Esophagus (tissue), 2 donors: ENCODE measurements at regions not wholly inside any gene's neighbourhood (a gene's known extent, or its start where the extent isn't known, plus 50 kb on each side); places are given as distances from the start of the nearest gene placed in this dataset.

Source experiments
- H3K27ac ChIP-seq, 2 donors: one replicate each; pipeline ENCODE4 v1.5.1; 2013; ENCODE audit warnings: low read depth in 2 of 2, mild to moderate bottlenecking in 2 of 2, inconsistent platforms in 1 of 2, low read length in 1 of 2, moderate library complexity in 1 of 2
- H3K27me3 ChIP-seq, 2 donors: one replicate each; pipeline ENCODE4 v1.6.1; 2013; ENCODE audit warnings: low read length in 2 of 2, control low read depth in 1 of 2, mild to moderate bottlenecking in 1 of 2; ENCODE audit not compliant: insufficient read depth in 2 of 2, control insufficient read depth in 1 of 2
- H3K36me3 ChIP-seq, 2 donors: one replicate each; pipeline ENCODE4 v1.6.1; 2013; ENCODE audit warnings: low read length in 1 of 2; ENCODE audit not compliant: control insufficient read depth in 2 of 2, insufficient read depth in 2 of 2
- H3K4me1 ChIP-seq, 2 donors: one replicate each; pipeline ENCODE4 v1.6.1; 2013; ENCODE audit warnings: low read length in 1 of 2; ENCODE audit not compliant: control insufficient read depth in 2 of 2, insufficient read depth in 2 of 2
- H3K4me3 ChIP-seq, 2 donors: one replicate each; pipeline ENCODE4 v1.5.1; 2013; ENCODE audit warnings: low read length in 2 of 2, mild to moderate bottlenecking in 2 of 2, low read depth in 1 of 2, moderate library complexity in 1 of 2
- H3K9me3 ChIP-seq, 2 donors: one replicate each; pipeline ENCODE4 v1.6.1; 2013; ENCODE audit warnings: mild to moderate bottlenecking in 2 of 2, low read depth in 1 of 2, low read length in 1 of 2, moderate library complexity in 1 of 2; ENCODE audit not compliant: control insufficient read depth in 2 of 2, insufficient read depth in 1 of 2
- WGBS, 2 donors: extraction: QIAGEN DNeasy Blood & Tissue Kit; methylation state at CpG; one replicate each; pipeline ENCODE4 v1.1.7; 2013; 5-methylcytosine and 5-hydroxymethylcytosine counted together
- donor health status: healthy with polysubstance abuse.
- donor health status: Bipolar disorder and iron deficiency.

GRCh38 chr6:14502551-14502950 is 385.0 kb downstream of the CD83 start:
- Histone ChIP-seq H3K36me3 (no peaks in the 10 kb centered on the region), H3K9me3 (no peaks in the 10 kb centered on the region), H3K27me3 (no peaks in the 10 kb centered on the region), H3K4me3 (no peak overlapping the region), H3K4me1 (peaks cover 0 to 2% of the 10 kb centered on the region in 2 donors), H3K27ac (no peak overlapping the region)
- WGBS, 2 donors = 74 to 75% methylated on average over 6 of the region's 6 CpGs

GRCh38 chr6:14505401-14505800 is 387.8 kb downstream of the CD83 start:
- WGBS, 2 donors = 81 to 88% methylated on average over 6 of the region's 6 CpGs
- Histone ChIP-seq H3K36me3 (no peaks in the 10 kb centered on the region), H3K4me1 (no peaks in the 10 kb centered on the region), H3K27me3 (no peaks in the 10 kb centered on the region), H3K4me3 (no peak overlapping the region), H3K9me3 (no peaks in the 10 kb centered on the region), H3K27ac (no peak overlapping the region)

GRCh38 chr6:14506656-14507246 is 389.2 kb downstream of the CD83 start:
- 68 to 71% methylated on average over 6 of the region's 6 CpGs for WGBS, 2 donors
- Histone ChIP-seq H3K4me3 (no peak overlapping the region), H3K9me3 (no peaks in the 10 kb centered on the region), H3K27me3 (no peaks in the 10 kb centered on the region), H3K36me3 (no peaks in the 10 kb centered on the region), H3K27ac (no peak overlapping the region), H3K4me1 (no peaks in the 10 kb centered on the region)

GRCh38 chr6:14509120-14509519 is 391.5 kb downstream of the CD83 start:
- H3K36me3 ChIP-seq = no peaks in the 10 kb centered on the region
- H3K9me3 ChIP-seq = no peaks in the 10 kb centered on the region
- no peaks in the 10 kb centered on the region for H3K4me1 ChIP-seq
- H3K4me3 ChIP-seq = no peak overlapping the region
- no peaks in the 10 kb centered on the region for H3K27me3 ChIP-seq
- H3K27ac ChIP-seq = no peak overlapping the region
- 87 to 88% methylated on average over 5 of the region's 5 CpGs for WGBS, 2 donors

- WGBS, 2 donors = 83 to 91% methylated on average over 6 of the region's 6 CpGs
- H3K4me1 ChIP-seq = no peaks in the 10 kb centered on the region
- no peak overlapping the region for H3K27ac ChIP-seq
- H3K9me3 ChIP-seq = no peaks in the 10 kb centered on the region
- no peak overlapping the region for H3K4me3 ChIP-seq
- H3K36me3 ChIP-seq = no peaks in the 10 kb centered on the region
- H3K27me3 ChIP-seq = no peaks in the 10 kb centered on the region
Measured at GRCh38 chr6:14510038-14510437, 392.5 kb downstream of the CD83 start.

- Histone ChIP-seq H3K36me3 (no peaks in the 10 kb centered on the region), H3K4me3 (no peak overlapping the region), H3K27me3 (no peaks in the 10 kb centered on the region), H3K4me1 (no peaks in the 10 kb centered on the region), H3K9me3 (no peaks in the 10 kb centered on the region), H3K27ac (no peak overlapping the region)
- 64 to 73% methylated on average over 2 of the region's 2 CpGs for WGBS, 2 donors
Measured at GRCh38 chr6:14511061-14511586, 393.6 kb downstream of the CD83 start.

- H3K27me3 ChIP-seq = no peaks in the 10 kb centered on the region
- 91 to 93% methylated on average over 3 of the region's 3 CpGs for WGBS, 2 donors
- no peak overlapping the region for H3K27ac ChIP-seq
- no peaks in the 10 kb centered on the region for H3K9me3 ChIP-seq
- no peaks in the 10 kb centered on the region for H3K36me3 ChIP-seq
- H3K4me1 ChIP-seq = no peaks in the 10 kb centered on the region
- no peak overlapping the region for H3K4me3 ChIP-seq
Measured at GRCh38 chr6:14512246-14512645, 394.7 kb downstream of the CD83 start.

GRCh38 chr6:14513496-14514393 is 396.2 kb downstream of the CD83 start:
- Histone ChIP-seq H3K9me3 (no peaks in the 10 kb centered on the region), H3K4me3 (no peak overlapping the region), H3K27me3 (no peaks in the 10 kb centered on the region), H3K4me1 (no peaks in the 10 kb centered on the region), H3K36me3 (no peaks in the 10 kb centered on the region), H3K27ac (no peak overlapping the region)
- 79 to 90% methylated on average over 7 of the region's 7 CpGs for WGBS, 2 donors

- H3K9me3 ChIP-seq = no peaks in the 10 kb centered on the region
- H3K27me3 ChIP-seq = no peaks in the 10 kb centered on the region
- no peak overlapping the region for H3K27ac ChIP-seq
- WGBS, 2 donors = 85 to 86% methylated on average over 11 of the region's 11 CpGs
- H3K4me3 ChIP-seq = no peak overlapping the region
- no peaks in the 10 kb centered on the region for H3K4me1 ChIP-seq
- no peaks in the 10 kb centered on the region for H3K36me3 ChIP-seq
Measured at GRCh38 chr6:14516956-14517355, 399.4 kb downstream of the CD83 start.
